Right lobe of liver (tissue), 6 donors: ENCODE measurements at regions not wholly inside any gene's neighbourhood (a gene's known extent, or its start where the extent isn't known, plus 50 kb on each side); places are given as distances from the start of the nearest gene placed in this dataset.

ENCODE experiments used
- ATAC-seq, 4 donors: fragments of 200-7000 bp; cut with Tn5 transposase; one replicate each; pipeline ENCODE4 v1.9.1; 2020; ENCODE audit warnings: mild to moderate bottlenecking in 4 of 4, moderate library complexity in 4 of 4
- DNase-seq, 3 donors: peaks; one replicate each; pipeline ENCODE4 v3.0.0-alpha.2; 2020
- H3K27ac ChIP-seq, 3 donors: fragments of 200-600 bp; one replicate each; pipeline ENCODE4 v1.8.0; 2022
- H3K27me3 ChIP-seq, 2 donors: fragments of 200-600 bp; one replicate each; pipeline ENCODE4 v1.8.0; 2022
- H3K36me3 ChIP-seq, 4 donors: fragments of 200-600 bp; sonication (generic) in 1 of 4; one replicate each; pipeline versions ENCODE4 v1.5.1 to v1.8.0; 2017 to 2022; ENCODE audit warnings: control low read depth in 1 of 4
- H3K4me1 ChIP-seq, 4 donors: fragments of 200-600 bp; sonication (generic) in 1 of 4; one replicate each; pipeline versions ENCODE4 v1.5.1 to v1.8.0; 2017 to 2022; ENCODE audit warnings: control low read depth in 1 of 4
- H3K4me3 ChIP-seq, 3 donors: fragments of 200-600 bp; one replicate each; pipeline ENCODE4 v1.8.0; 2022
- H3K9me3 ChIP-seq, 4 donors: fragments of 200-600 bp; sonication (generic) in 1 of 4; one replicate each; pipeline versions ENCODE4 v1.5.1 to v1.8.0; 2017 to 2022; ENCODE audit warnings: control low read depth in 1 of 4
- CTCF ChIP-seq, 4 donors: fragments of 200-600 bp in 3 of 4; fragments of 450-650 bp in 1 of 4; IDR thresholded peaks; one replicate each; pipeline versions ENCODE4 v1.5.1 to v1.8.0; 2016 to 2022; ENCODE audit warnings: antibody characterized with exemption in 4 of 4, mild to moderate bottlenecking in 2 of 4
- POLR2A ChIP-seq: fragments of 450-650 bp; IDR thresholded peaks from one replicate; pipeline ENCODE4 v1.6.1; 2017; ENCODE audit warnings: antibody characterized with exemption, mild to moderate bottlenecking
- WGBS: methylation state at CpG from one replicate; pipeline ENCODE4 v1.1.6; 2018; ENCODE audit warnings: low coverage, low lambda C conversion rate; ENCODE audit not compliant: insufficient coverage; ENCODE audit errors: missing lambda C conversion rate; 5-methylcytosine and 5-hydroxymethylcytosine counted together
- intact Hi-C, 2 donors: fragments of 100-400 bp; cut with DNase I; formaldehyde crosslinking; loops; one replicate each; pipeline versions ENCODE4 v1.11.2 to v1.14.1; 2022
- small RNA-seq, 2 experiments: library from RNA; depleted of rRNA; stranded (forward); fragments of <200 nt; gene quantifications; one replicate each; pipeline ENCODE3, GENCODE V24; 2016
- donor health status: DM: no; HTN: yes; CAD: no.
- donor health status: DM: no; HTN: no; CAD: no.
- donor health status: DM: no; HTN: no; CAD: no.
- donor health status: DM: no; HTN: yes; CAD: no.
- donor health status: DM: no; HTN: yes; CAD: no.

GRCh38 chr13:46947425-46948191 is 50.8 kb upstream of the HTR2A start:
- intact Hi-C loops, result no loop called here
- no peaks in the 10 kb centered on the region for H3K9me3 ChIP-seq
- no peak overlapping the region for H3K27ac ChIP-seq
- H3K27me3 ChIP-seq, result no peaks in the 10 kb centered on the region
- WGBS, result 70% methylated on average over 4 of the region's 4 CpGs
- no peak for DNase-seq
- no peak for ATAC-seq
- no peaks in the 10 kb centered on the region for H3K36me3 ChIP-seq
- no peaks in the 10 kb centered on the region for H3K4me1 ChIP-seq
- TF ChIP-seq CTCF (IDR thresholded peaks at IDR 0.05) (no peak), POLR2A (no peak)
- no peak overlapping the region for H3K4me3 ChIP-seq

Small RNAs in the stretch of these regions (small RNA-seq; reads per million reads assigned to genes)
- 0 reads per million in 2 experiments for gene GNG5P5
- 0 reads per million in 2 experiments for gene RN7SL700P
